Progenitor cell of endocrine pancreas (in vitro differentiated cells): ENCODE measurements at regions not wholly inside any gene's neighbourhood (a gene's known extent, or its start where the extent isn't known, plus 50 kb on each side); places are given as distances from the start of the nearest gene placed in this dataset.

Source experiments
- DNase-seq: peaks from one replicate; pipeline ENCODE4 v3.0.0; 2021; ENCODE audit warnings: low spot score; ENCODE audit not compliant: unreplicated experiment
- H3K27ac Mint-ChIP-seq: 2 replicates; pipeline ENCODE4 v1.8.0; 2021; ENCODE audit warnings: mild to moderate bottlenecking, moderate library complexity, mixed read lengths
- H3K27me3 Mint-ChIP-seq: 2 replicates; pipeline ENCODE4 v1.8.0; 2021; ENCODE audit warnings: mixed read lengths
- H3K36me3 Mint-ChIP-seq: 2 replicates; pipeline ENCODE4 v1.8.0; 2022; ENCODE audit warnings: mixed read lengths; ENCODE audit not compliant: insufficient read depth
- H3K4me1 Mint-ChIP-seq: 2 replicates; pipeline ENCODE4 v1.8.0; 2021; ENCODE audit warnings: low read depth, mixed read lengths
- H3K4me3 Mint-ChIP-seq: 2 replicates; pipeline ENCODE4 v1.8.0; 2021; ENCODE audit warnings: low read depth, mild to moderate bottlenecking, moderate library complexity, mixed read lengths
- H3K9me3 Mint-ChIP-seq: 2 replicates; pipeline ENCODE4 v1.8.0; 2021; ENCODE audit warnings: low read depth, mixed read lengths
- TF ChIP-seq, protein P1 (sequence below): fragments of 200-600 bp; sonication (generic); IDR thresholded peaks from one replicate; pipeline ENCODE4 v1.5.0; 2021; ENCODE audit warnings: antibody characterized with exemption, mild to moderate bottlenecking; ENCODE audit not compliant: unreplicated experiment

DNA sequence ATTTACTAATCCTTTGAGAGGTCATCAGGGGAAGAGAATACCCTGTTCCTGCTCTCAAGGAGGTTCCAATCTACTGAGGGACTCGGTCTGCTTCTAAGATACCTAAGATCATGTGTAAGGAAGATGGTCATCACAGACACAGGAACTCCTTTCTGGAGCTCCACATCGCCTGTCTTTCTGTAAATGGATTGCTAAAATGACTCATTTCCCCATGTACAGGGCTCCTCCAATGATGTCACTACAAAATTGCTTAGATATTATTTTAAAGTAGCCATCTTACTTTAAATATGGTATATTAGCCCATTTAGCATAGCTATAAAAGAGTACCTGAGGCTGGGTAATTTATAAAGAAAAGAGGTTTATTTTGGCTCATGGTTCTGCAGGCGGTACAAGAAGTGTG lies 206.1 kb upstream of the PROK2 start:
- Mint-ChIP-seq H3K36me3 (no peaks in the 10 kb centered on the region), H3K27me3 (peaks cover 3% of the 10 kb centered on the region), H3K9me3 (no peaks in the 10 kb centered on the region), H3K4me3 (no peak overlapping the region), H3K27ac (no peak overlapping the region), H3K4me1 (no peaks in the 10 kb centered on the region)
- TF ChIP-seq, protein P1, sequence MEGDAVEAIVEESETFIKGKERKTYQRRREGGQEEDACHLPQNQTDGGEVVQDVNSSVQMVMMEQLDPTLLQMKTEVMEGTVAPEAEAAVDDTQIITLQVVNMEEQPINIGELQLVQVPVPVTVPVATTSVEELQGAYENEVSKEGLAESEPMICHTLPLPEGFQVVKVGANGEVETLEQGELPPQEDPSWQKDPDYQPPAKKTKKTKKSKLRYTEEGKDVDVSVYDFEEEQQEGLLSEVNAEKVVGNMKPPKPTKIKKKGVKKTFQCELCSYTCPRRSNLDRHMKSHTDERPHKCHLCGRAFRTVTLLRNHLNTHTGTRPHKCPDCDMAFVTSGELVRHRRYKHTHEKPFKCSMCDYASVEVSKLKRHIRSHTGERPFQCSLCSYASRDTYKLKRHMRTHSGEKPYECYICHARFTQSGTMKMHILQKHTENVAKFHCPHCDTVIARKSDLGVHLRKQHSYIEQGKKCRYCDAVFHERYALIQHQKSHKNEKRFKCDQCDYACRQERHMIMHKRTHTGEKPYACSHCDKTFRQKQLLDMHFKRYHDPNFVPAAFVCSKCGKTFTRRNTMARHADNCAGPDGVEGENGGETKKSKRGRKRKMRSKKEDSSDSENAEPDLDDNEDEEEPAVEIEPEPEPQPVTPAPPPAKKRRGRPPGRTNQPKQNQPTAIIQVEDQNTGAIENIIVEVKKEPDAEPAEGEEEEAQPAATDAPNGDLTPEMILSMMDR: no peak
- DNase-seq: no peak

- no peak overlapping the region for H3K27ac Mint-ChIP-seq
Observed at GRCh38 chr3:71990545-71990944, 205.6 kb upstream of the PROK2 start.

GRCh38 chr3:71989165-71989564 lies 204.2 kb upstream of the PROK2 start:
- Mint-ChIP-seq H3K4me1 (no peaks in the 10 kb centered on the region), H3K9me3 (no peaks in the 10 kb centered on the region), H3K27ac (no peak overlapping the region), H3K36me3 (no peaks in the 10 kb centered on the region), H3K4me3 (no peak overlapping the region), H3K27me3 (peaks cover 3% of the 10 kb centered on the region)
- TF ChIP-seq, protein P1: no peak
- DNase-seq: no peak

More at GRCh38 chr3:71990545-71990944, 205.6 kb upstream of the PROK2 start:
- Mint-ChIP-seq H3K4me3 (no peak overlapping the region), H3K27me3 (peaks cover 3% of the 10 kb centered on the region), H3K36me3 (no peaks in the 10 kb centered on the region), H3K4me1 (no peaks in the 10 kb centered on the region), H3K9me3 (no peaks in the 10 kb centered on the region)
- TF ChIP-seq, protein P1: no peak
- no peak for DNase-seq

DNA sequence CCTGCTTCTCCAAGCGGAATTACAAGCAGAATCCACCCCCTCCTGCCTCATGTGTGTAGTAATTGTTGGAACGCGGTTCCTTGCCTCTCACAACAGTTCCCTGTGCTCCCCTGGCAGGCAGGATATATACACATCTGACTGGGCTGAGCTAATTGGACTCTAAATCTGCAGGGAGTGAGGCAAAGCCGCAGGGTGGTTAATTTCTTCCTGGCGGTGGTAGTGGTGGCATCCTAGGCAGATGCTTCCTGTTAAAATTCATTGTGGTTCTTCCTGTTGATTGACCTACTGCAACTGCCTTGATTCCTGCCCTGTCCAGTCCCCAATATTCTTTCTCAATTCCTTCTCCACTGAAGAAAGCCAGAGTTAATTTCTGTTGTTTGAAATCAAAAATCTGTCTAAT lies 202.9 kb upstream of the PROK2 start:
- no peaks in the 10 kb centered on the region for H3K36me3 Mint-ChIP-seq
- TF ChIP-seq, protein P1: no peak

GRCh38 chr3:71987089-71987735 lies 202.3 kb upstream of the PROK2 start:
- TF ChIP-seq, protein P1: peak; percentile 42
- no peaks in the 10 kb centered on the region for H3K36me3 Mint-ChIP-seq
- no peak for DNase-seq
- no peak overlapping the region for H3K27ac Mint-ChIP-seq
- H3K27me3 Mint-ChIP-seq: peaks cover 2% of the 10 kb centered on the region
- no peaks in the 10 kb centered on the region for H3K4me1 Mint-ChIP-seq
- H3K4me3 Mint-ChIP-seq: no peak overlapping the region
- no peaks in the 10 kb centered on the region for H3K9me3 Mint-ChIP-seq

More for the DNA sequence above, 202.9 kb upstream of the PROK2 start:
- no peaks in the 10 kb centered on the region for H3K9me3 Mint-ChIP-seq
- H3K4me3 Mint-ChIP-seq: no peak overlapping the region
- no peak for DNase-seq
- H3K27ac Mint-ChIP-seq: no peak overlapping the region
- H3K27me3 Mint-ChIP-seq: peaks cover 2% of the 10 kb centered on the region
- no peaks in the 10 kb centered on the region for H3K4me1 Mint-ChIP-seq
